Body of pancreas (tissue), 4 donors: ENCODE measurements at regions not wholly inside any gene's neighbourhood (a gene's known extent, or its start where the extent isn't known, plus 50 kb on each side); places are given as distances from the start of the nearest gene placed in this dataset.

ENCODE experiments used
- POLR2A ChIP-seq, 3 donors: fragments of 450-650 bp; IDR thresholded peaks; one replicate each; pipeline ENCODE4 v1.6.1; 2016; ENCODE audit warnings: antibody characterized with exemption in 3 of 3, mild to moderate bottlenecking in 2 of 3
- TF ChIP-seq, protein P1 (sequence below), 7 experiments: fragments of 450-650 bp in 4 of 7; fragments of 200-600 bp in 3 of 7; sonication (generic) in 3 of 7; IDR thresholded peaks; one replicate each; pipeline ENCODE4 v1.5.1; 2016 to 2019; ENCODE audit warnings: antibody characterized with exemption in 7 of 7

DNA sequence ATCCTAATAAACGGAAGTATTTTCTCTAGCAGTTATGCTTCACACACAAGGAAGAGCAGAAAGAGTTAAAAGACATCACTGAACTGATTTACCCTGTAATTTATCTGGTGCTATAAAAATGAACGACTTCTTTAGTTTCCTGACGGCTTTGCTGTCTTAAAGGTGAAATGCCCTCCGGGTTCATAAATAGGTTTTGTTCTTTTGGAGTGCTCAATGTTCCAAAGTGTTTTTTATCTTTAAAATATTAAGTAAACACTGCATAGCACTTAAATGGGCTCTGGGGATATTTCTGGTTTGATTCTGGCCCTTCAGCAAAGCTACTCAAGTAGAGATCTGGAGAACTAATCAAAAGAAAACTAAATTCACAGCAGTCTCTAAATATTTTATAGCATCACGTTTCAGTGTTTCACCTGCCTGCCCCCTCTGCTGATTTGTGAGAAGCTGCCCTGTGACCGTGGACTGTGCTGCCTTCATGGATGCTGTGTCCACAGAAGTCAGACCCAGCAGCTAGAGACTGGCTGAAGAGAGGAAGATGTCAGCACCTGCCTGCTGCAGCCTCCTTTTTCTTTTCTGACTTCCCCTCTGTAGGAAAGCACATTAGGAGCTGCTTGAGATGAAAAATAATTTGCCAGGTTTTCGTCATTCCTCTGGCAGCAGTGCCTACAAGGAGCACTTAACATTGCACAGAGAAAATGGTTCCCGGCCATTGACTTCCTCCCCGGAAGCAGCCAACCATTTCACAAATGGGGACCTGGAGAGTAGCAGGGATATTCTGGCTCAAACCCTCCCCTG, 205.1 kb upstream of the FSCB start:
- TF ChIP-seq POLR2A (IDR thresholded peaks at IDR 0.05), result no peak
- TF ChIP-seq, protein P1, sequence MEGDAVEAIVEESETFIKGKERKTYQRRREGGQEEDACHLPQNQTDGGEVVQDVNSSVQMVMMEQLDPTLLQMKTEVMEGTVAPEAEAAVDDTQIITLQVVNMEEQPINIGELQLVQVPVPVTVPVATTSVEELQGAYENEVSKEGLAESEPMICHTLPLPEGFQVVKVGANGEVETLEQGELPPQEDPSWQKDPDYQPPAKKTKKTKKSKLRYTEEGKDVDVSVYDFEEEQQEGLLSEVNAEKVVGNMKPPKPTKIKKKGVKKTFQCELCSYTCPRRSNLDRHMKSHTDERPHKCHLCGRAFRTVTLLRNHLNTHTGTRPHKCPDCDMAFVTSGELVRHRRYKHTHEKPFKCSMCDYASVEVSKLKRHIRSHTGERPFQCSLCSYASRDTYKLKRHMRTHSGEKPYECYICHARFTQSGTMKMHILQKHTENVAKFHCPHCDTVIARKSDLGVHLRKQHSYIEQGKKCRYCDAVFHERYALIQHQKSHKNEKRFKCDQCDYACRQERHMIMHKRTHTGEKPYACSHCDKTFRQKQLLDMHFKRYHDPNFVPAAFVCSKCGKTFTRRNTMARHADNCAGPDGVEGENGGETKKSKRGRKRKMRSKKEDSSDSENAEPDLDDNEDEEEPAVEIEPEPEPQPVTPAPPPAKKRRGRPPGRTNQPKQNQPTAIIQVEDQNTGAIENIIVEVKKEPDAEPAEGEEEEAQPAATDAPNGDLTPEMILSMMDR (IDR thresholded peaks at IDR 0.05), result no peak
